DND-41 (cell line): ENCODE measurements at regions not wholly inside any gene's neighbourhood (a gene's known extent, or its start where the extent isn't known, plus 50 kb on each side); places are given as distances from the start of the nearest gene placed in this dataset.

ENCODE experiments used
- CTCF ChIP-seq: IDR thresholded peaks from 2 replicates; pipeline ENCODE4 v1.5.1; 2012; ENCODE audit warnings: borderline replicate concordance, low read length, moderate library complexity, mild to moderate bottlenecking; ENCODE audit not compliant: poor library complexity, severe bottlenecking; ENCODE audit errors: extremely low read depth
- EZH2 ChIP-seq: IDR thresholded peaks from 3 replicates; pipeline ENCODE4 v1.6.1; 2012; ENCODE audit warnings: borderline replicate concordance, low read depth, mild to moderate bottlenecking, moderate library complexity, low read length, inconsistent platforms; ENCODE audit not compliant: severe bottlenecking

GRCh38 chr11:56855217-56855616 is 106.7 kb upstream of the OR9G4 start:
- TF ChIP-seq CTCF (no peak), EZH2 (no peak)
